H9 (cell line): ENCODE measurements at regions not wholly inside any gene's neighbourhood (a gene's known extent, or its start where the extent isn't known, plus 50 kb on each side); places are given as distances from the start of the nearest gene placed in this dataset.

ENCODE experiments used
- DNase-seq: peaks from one replicate; pipeline ENCODE4 v3.0.0-alpha.2; 2017
- H2AFZ ChIP-seq: one replicate; pipeline ENCODE4 v1.6.1; 2013; ENCODE audit warnings: mild to moderate bottlenecking, low read length, control low read depth, moderate library complexity
- H2AK5ac ChIP-seq: 2 replicates; pipeline ENCODE4 v1.6.1; 2013; ENCODE audit warnings: low read length, control low read depth, mixed read lengths; ENCODE audit not compliant: insufficient read length
- H2BK120ac ChIP-seq: one replicate; pipeline ENCODE4 v1.6.1; 2013; ENCODE audit warnings: low read depth, mild to moderate bottlenecking, low read length, control low read depth, inconsistent platforms; ENCODE audit not compliant: poor library complexity, severe bottlenecking
- H2BK12ac ChIP-seq: 2 replicates; pipeline ENCODE4 v1.6.1; 2013; ENCODE audit warnings: low read length, control low read depth, mixed read lengths, low read depth; ENCODE audit not compliant: insufficient read length
- H2BK15ac ChIP-seq: 2 replicates; pipeline ENCODE4 v1.6.1; 2013; ENCODE audit warnings: low read depth, low read length, control low read depth
- H2BK20ac ChIP-seq: one replicate; pipeline ENCODE4 v1.6.1; 2013; ENCODE audit warnings: low read depth, mild to moderate bottlenecking, low read length, control low read depth, inconsistent platforms; ENCODE audit not compliant: poor library complexity, severe bottlenecking
- H2BK5ac ChIP-seq: 2 replicates; pipeline ENCODE4 v1.6.1; 2013; ENCODE audit warnings: low read length, control low read depth, mixed read lengths; ENCODE audit not compliant: insufficient read length
- H3K14ac ChIP-seq: 2 replicates; pipeline ENCODE4 v1.6.1; 2013; ENCODE audit warnings: low read length, control low read depth; ENCODE audit not compliant: insufficient read depth
- H3K18ac ChIP-seq: 2 replicates; pipeline ENCODE4 v1.6.1; 2013; ENCODE audit warnings: low read depth, mild to moderate bottlenecking, mixed read lengths, low read length, control low read depth; ENCODE audit not compliant: insufficient read length
- H3K23ac ChIP-seq: 2 replicates; pipeline ENCODE4 v1.6.1; 2013; ENCODE audit warnings: low read length, control low read depth, mixed read lengths, low read depth; ENCODE audit not compliant: insufficient read length
- H3K23me2 ChIP-seq: 2 replicates; pipeline ENCODE4 v1.6.1; 2013; ENCODE audit warnings: low read depth, mild to moderate bottlenecking, mixed read lengths, low read length, control low read depth; ENCODE audit not compliant: insufficient read length, poor library complexity, severe bottlenecking
- H3K27ac ChIP-seq: 2 replicates; pipeline ENCODE4 v1.5.1; 2013; ENCODE audit warnings: low read length, control low read depth, mixed read lengths, low read depth; ENCODE audit not compliant: insufficient read length
- H3K27me3 ChIP-seq: 2 replicates; pipeline ENCODE4 v1.6.1; 2013; ENCODE audit warnings: low read length, control low read depth, inconsistent platforms; ENCODE audit not compliant: insufficient read depth
- H3K4ac ChIP-seq: 2 replicates; pipeline ENCODE4 v1.6.1; 2013; ENCODE audit warnings: low read depth, mild to moderate bottlenecking, control low read depth, inconsistent platforms, low read length, moderate library complexity
- H3K4me1 ChIP-seq: 2 replicates; pipeline ENCODE4 v1.6.1; 2013; ENCODE audit warnings: low read length, control low read depth, inconsistent platforms; ENCODE audit not compliant: insufficient read depth
- H3K4me2 ChIP-seq: 2 replicates; pipeline ENCODE4 v1.6.1; 2013; ENCODE audit warnings: low read length, control low read depth, mixed read lengths; ENCODE audit not compliant: insufficient read length, insufficient read depth
- H3K56ac ChIP-seq: 2 replicates; pipeline ENCODE4 v1.6.1; 2013; ENCODE audit warnings: low read depth, mild to moderate bottlenecking, mixed read lengths, low read length, control low read depth; ENCODE audit not compliant: insufficient read length
- H3K79me1 ChIP-seq: 2 replicates; pipeline ENCODE4 v1.6.1; 2013; ENCODE audit warnings: low read depth, mild to moderate bottlenecking, moderate library complexity, low read length, control low read depth, inconsistent platforms; ENCODE audit not compliant: insufficient read depth, poor library complexity, severe bottlenecking
- H3K79me2 ChIP-seq: 2 replicates; pipeline ENCODE4 v1.6.1; 2013; ENCODE audit warnings: low read length, control low read depth, inconsistent platforms; ENCODE audit not compliant: insufficient read depth
- H3K9ac ChIP-seq: 2 replicates; pipeline ENCODE4 v1.6.1; 2013; ENCODE audit warnings: low read length, control low read depth, mixed read lengths; ENCODE audit not compliant: insufficient read length; ENCODE audit errors: extremely low read depth
- H3K9me3 ChIP-seq: one replicate; pipeline ENCODE4 v1.6.1; 2013; ENCODE audit warnings: low read depth, low read length, inconsistent platforms; ENCODE audit not compliant: control insufficient read depth
- H3T11ph ChIP-seq: one replicate; pipeline ENCODE4 v1.6.1; 2013; ENCODE audit warnings: mild to moderate bottlenecking, low read length, control low read depth, inconsistent platforms
- H4K20me1 ChIP-seq: one replicate; pipeline ENCODE4 v1.6.1; 2013; ENCODE audit not compliant: control insufficient read depth, insufficient read length, insufficient read depth
- H4K5ac ChIP-seq: 2 replicates; pipeline ENCODE4 v1.6.1; 2013; ENCODE audit warnings: low read depth, mild to moderate bottlenecking, mixed read lengths, low read length, control low read depth; ENCODE audit not compliant: insufficient read length
- H4K8ac ChIP-seq: replicated peaks from 2 replicates; pipeline ENCODE4 v1.6.1; 2013; ENCODE audit warnings: low read length, control low read depth, mixed read lengths, low read depth; ENCODE audit not compliant: insufficient read length
- H4K91ac ChIP-seq: 2 replicates; pipeline ENCODE4 v1.6.1; 2013; ENCODE audit warnings: low read depth, mild to moderate bottlenecking, moderate library complexity, mixed read lengths, low read length, control low read depth; ENCODE audit not compliant: insufficient read length
- H3K27ac Mint-ChIP-seq, 3 experiments: 2 replicates in 2 of 3; 3 replicates in 1 of 3; pipeline ENCODE4 v1.8.0; 2020 to 2021; ENCODE audit warnings: mixed read lengths in 3 of 3, mild to moderate bottlenecking in 1 of 3, moderate library complexity in 1 of 3
- H3K27me3 Mint-ChIP-seq: 2 replicates; pipeline ENCODE4 v1.8.0; 2021; ENCODE audit warnings: low read depth, mild to moderate bottlenecking, moderate library complexity, mixed read lengths
- H3K36me3 Mint-ChIP-seq, 3 experiments: 2 replicates in 2 of 3; 3 replicates in 1 of 3; pipeline ENCODE4 v1.8.0; 2020 to 2021; ENCODE audit warnings: low read depth in 3 of 3, mixed read lengths in 3 of 3; ENCODE audit not compliant: insufficient read depth in 1 of 3
- H3K4me1 Mint-ChIP-seq, 2 experiments: 2 replicates each; pipeline ENCODE4 v1.8.0; 2020; ENCODE audit warnings: mixed read lengths in 2 of 2
- H3K4me3 Mint-ChIP-seq, 2 experiments: 2 replicates in 1 of 2; 3 replicates in 1 of 2; pipeline ENCODE4 v1.8.0; 2020 to 2021; ENCODE audit warnings: mild to moderate bottlenecking in 2 of 2, mixed read lengths in 2 of 2, moderate library complexity in 1 of 2
- H3K9me3 Mint-ChIP-seq, 2 experiments: 2 replicates in 1 of 2; 3 replicates in 1 of 2; pipeline ENCODE4 v1.8.0; 2020; ENCODE audit warnings: mild to moderate bottlenecking in 2 of 2, mixed read lengths in 2 of 2, moderate library complexity in 1 of 2
- CTCF ChIP-seq: fragments of 200-600 bp; sonication (generic); conservative IDR thresholded peaks from 3 replicates; pipeline ENCODE4 v1.8.0; 2021; ENCODE audit warnings: antibody characterized with exemption, mild to moderate bottlenecking
- WGBS: extraction: QIAGEN DNeasy Blood & Tissue Kit; methylation state at CpG from one replicate; pipeline ENCODE4 v1.1.7; 2013; ENCODE audit warnings: missing lambda C conversion rate, low lambda C conversion rate, mixed read lengths; ENCODE audit not compliant: insufficient read length; ENCODE audit errors: extremely low coverage; 5-methylcytosine and 5-hydroxymethylcytosine counted together

GRCh38 chr2:163375070-163375469 is 360.7 kb downstream of the FIGN start:
- H3K18ac ChIP-seq: no peak overlapping the region
- H3K23me2 ChIP-seq: no peaks in the 10 kb centered on the region
- H3K9ac ChIP-seq: no peak overlapping the region
- no peak overlapping the region for H4K5ac ChIP-seq
- Mint-ChIP-seq H3K9me3 (no peaks in the 10 kb centered on the region), H3K4me3 (no peak overlapping the region), H3K36me3 (no peaks in the 10 kb centered on the region), H3K4me1 (peaks cover 0 to 8% of the 10 kb centered on the region in 2 experiments; a peak in 2 of 4 replicates), H3K27me3 (no peaks in the 10 kb centered on the region), H3K27ac (no peak overlapping the region)
- H2AK5ac ChIP-seq: no peak overlapping the region
- no peak overlapping the region for H4K8ac ChIP-seq
- WGBS: no CpG with 5 or more reads among the region's 2 CpGs
- no peak overlapping the region for H3K23ac ChIP-seq
- no peaks in the 10 kb centered on the region for H3K9me3 ChIP-seq
- no peak overlapping the region for H3K56ac ChIP-seq
- H3K4me2 ChIP-seq: no peak overlapping the region
- H3T11ph ChIP-seq: no peak overlapping the region
- no peaks in the 10 kb centered on the region for H3K27me3 ChIP-seq
- H3K79me2 ChIP-seq: no peaks in the 10 kb centered on the region
- H3K27ac ChIP-seq: no peak overlapping the region
- no peak overlapping the region for H2BK20ac ChIP-seq
- no peak overlapping the region for H2BK15ac ChIP-seq
- H3K79me1 ChIP-seq: no peaks in the 10 kb centered on the region
- no peak overlapping the region for H4K91ac ChIP-seq
- DNase-seq: no peak
- no peaks in the 10 kb centered on the region for H3K4me1 ChIP-seq
- H2AFZ ChIP-seq: no peak overlapping the region
- H2BK12ac ChIP-seq: no peak overlapping the region
- H2BK120ac ChIP-seq: no peak overlapping the region
- no peak overlapping the region for H3K14ac ChIP-seq
- no peak overlapping the region for H2BK5ac ChIP-seq
- no peak for TF ChIP-seq CTCF
- no peak overlapping the region for H3K4ac ChIP-seq
- H4K20me1 ChIP-seq: no peaks in the 10 kb centered on the region
